GM12878 (cell line): ENCODE measurements at regions not wholly inside any gene's neighbourhood (a gene's known extent, or its start where the extent isn't known, plus 50 kb on each side); places are given as distances from the start of the nearest gene placed in this dataset.

Source experiments
- CUX1 ChIP-seq: IDR thresholded peaks from 2 replicates; pipeline ENCODE4 v1.6.1; 2012; ENCODE audit warnings: improper control_type of control experiment, low read depth, low read length; ENCODE audit not compliant: insufficient replicate concordance
- FOS ChIP-seq: IDR thresholded peaks from 3 replicates; pipeline ENCODE4 v1.6.1; 2011; ENCODE audit warnings: borderline replicate concordance; ENCODE audit not compliant: insufficient read length; ENCODE audit errors: extremely low read depth
- FOXK2 ChIP-seq: fragments of 450-650 bp; IDR thresholded peaks from 2 replicates; pipeline ENCODE4 v1.6.1; 2017; ENCODE audit warnings: mild to moderate bottlenecking, moderate library complexity
- IKZF2 ChIP-seq, 2 experiments: fragments of 450-650 bp; IDR thresholded peaks; 2 replicates each; pipeline ENCODE4 v1.6.1; 2017; ENCODE audit warnings: mild to moderate bottlenecking in 2 of 2, moderate library complexity in 2 of 2
- IRF5 ChIP-seq: fragments of 450-650 bp; IDR thresholded peaks from 2 replicates; pipeline ENCODE4 v1.6.1; 2017; ENCODE audit warnings: borderline replicate concordance
- LARP7 ChIP-seq: fragments of 450-650 bp; IDR thresholded peaks from 2 replicates; pipeline ENCODE4 v1.6.1; 2017; ENCODE audit warnings: mild to moderate bottlenecking
- POLR2AphosphoS2 ChIP-seq: IDR thresholded peaks from 2 replicates; pipeline ENCODE4 v1.6.1; 2011; ENCODE audit warnings: low read depth, mild to moderate bottlenecking, low read length, improper control_type of control experiment, moderate library complexity
- POLR2AphosphoS5 ChIP-seq: IDR thresholded peaks from 2 replicates; pipeline ENCODE4 v1.6.1; 2011; ENCODE audit warnings: mild to moderate bottlenecking, low read length, inconsistent platforms
- RAD21 ChIP-seq: IDR thresholded peaks from 2 replicates; pipeline ENCODE4 v1.6.1; 2011; ENCODE audit warnings: mild to moderate bottlenecking, low read depth, low read length, moderate library complexity; ENCODE audit not compliant: insufficient read depth
- RCOR1 ChIP-seq: conservative IDR thresholded peaks from 2 replicates; pipeline ENCODE4 v1.6.1; 2012; ENCODE audit warnings: low read depth, low read length, improper control_type of control experiment
- SREBF1 ChIP-seq: IDR thresholded peaks from 2 replicates; pipeline ENCODE4 v1.6.1; 2012; ENCODE audit warnings: mild to moderate bottlenecking, low read length
- STAT3 ChIP-seq: IDR thresholded peaks from 2 replicates; pipeline ENCODE4 v1.6.1; 2011; ENCODE audit warnings: low read depth, low read length, improper control_type of control experiment
- SUPT20H ChIP-seq: IDR thresholded peaks from 2 replicates; pipeline ENCODE4 v1.6.1; 2011; ENCODE audit warnings: low read depth, mild to moderate bottlenecking, low read length, moderate library complexity, borderline replicate concordance; ENCODE audit not compliant: control insufficient read depth
- YBX1 ChIP-seq: fragments of 450-650 bp; IDR thresholded peaks from 2 replicates; pipeline ENCODE4 v1.6.1; 2016; ENCODE audit warnings: antibody characterized with exemption
- ZNF687 ChIP-seq: fragments of 450-650 bp; IDR thresholded peaks from 2 replicates; pipeline ENCODE4 v1.6.1; 2017; ENCODE audit warnings: mild to moderate bottlenecking, moderate library complexity
- TF ChIP-seq, protein P1 (sequence below): fragments of 450-650 bp; IDR thresholded peaks from 2 replicates; pipeline ENCODE4 v1.6.1; 2016; ENCODE audit warnings: mild to moderate bottlenecking

DNA sequence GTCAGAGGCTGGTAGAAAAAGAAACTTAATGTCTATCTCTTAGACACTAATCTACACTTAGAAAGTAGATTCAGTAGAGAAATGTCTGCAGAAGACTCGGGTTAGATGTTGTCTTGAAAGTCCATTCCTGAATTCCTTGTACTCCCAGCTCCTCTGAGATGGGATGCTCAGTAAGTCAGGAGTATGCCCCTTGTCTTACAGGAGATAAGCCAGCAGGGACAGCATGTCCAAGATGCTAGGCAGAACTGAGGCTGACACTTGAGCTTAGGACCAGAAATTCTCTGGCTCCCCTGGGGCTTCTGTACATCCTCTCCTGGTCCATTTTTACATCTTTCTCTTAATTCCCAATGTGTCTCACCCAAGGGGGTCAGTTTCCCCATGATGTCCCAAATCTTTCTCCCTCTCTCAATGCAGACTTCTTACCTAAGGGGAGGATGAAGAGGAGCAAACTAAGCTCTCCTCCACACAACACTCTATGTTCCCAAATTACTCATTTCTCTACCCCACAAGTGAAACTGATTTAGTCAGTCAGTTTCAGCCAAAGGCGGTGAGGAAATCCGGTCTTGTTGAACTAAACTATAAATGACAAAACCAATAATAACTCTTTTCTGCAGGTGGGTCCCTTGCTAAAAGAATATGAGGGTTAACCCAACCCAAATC lies 558.2 kb upstream of the DIPK2B start (continued):
- TF ChIP-seq CUX1 = no peak
- no peak for TF ChIP-seq ZNF687
- no peak for TF ChIP-seq YBX1
- no peak for TF ChIP-seq RAD21
- no peak for TF ChIP-seq FOS
- no peak for TF ChIP-seq FOXK2
- TF ChIP-seq, protein P1, sequence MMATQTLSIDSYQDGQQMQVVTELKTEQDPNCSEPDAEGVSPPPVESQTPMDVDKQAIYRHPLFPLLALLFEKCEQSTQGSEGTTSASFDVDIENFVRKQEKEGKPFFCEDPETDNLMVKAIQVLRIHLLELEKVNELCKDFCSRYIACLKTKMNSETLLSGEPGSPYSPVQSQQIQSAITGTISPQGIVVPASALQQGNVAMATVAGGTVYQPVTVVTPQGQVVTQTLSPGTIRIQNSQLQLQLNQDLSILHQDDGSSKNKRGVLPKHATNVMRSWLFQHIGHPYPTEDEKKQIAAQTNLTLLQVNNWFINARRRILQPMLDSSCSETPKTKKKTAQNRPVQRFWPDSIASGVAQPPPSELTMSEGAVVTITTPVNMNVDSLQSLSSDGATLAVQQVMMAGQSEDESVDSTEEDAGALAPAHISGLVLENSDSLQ = no peak
- no peak for TF ChIP-seq POLR2AphosphoS2
- TF ChIP-seq IRF5 = no peak
- no peak for TF ChIP-seq SREBF1
- TF ChIP-seq LARP7 = no peak
- TF ChIP-seq SUPT20H = no peak
- no peak for TF ChIP-seq RCOR1
- no peak for TF ChIP-seq POLR2AphosphoS5
- peak; percentile 91 to 92 for TF ChIP-seq IKZF2 (IDR thresholded peaks at IDR 0.05)
- no peak for TF ChIP-seq STAT3
